ENCODE measurements at regions not wholly inside any gene's neighbourhood (a gene's known extent, or its start where the extent isn't known, plus 50 kb on each side); places are given as distances from the start of the nearest gene placed in this dataset.

DNA sequence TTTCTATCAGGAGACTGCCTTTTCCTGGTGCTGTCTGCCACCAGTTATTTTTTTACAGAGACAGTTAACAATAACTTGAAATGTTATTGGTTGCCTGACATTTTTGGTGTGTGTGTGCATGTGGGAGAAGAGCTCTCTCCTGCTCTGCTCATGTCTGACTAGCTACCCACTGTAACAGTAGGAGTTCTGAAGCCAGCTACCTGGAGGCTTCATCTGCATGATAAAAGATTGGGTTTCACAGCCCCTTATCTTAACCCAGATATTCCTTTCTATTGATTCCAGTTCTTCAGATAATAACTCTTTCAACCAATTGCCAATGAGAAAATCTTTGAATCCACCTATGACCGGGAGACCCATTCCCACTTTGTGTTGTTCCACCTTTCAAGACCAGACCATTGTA, 237.4 kb upstream of the PPP1R3A start:
- Histone ChIP-seq H3K79me1 (ENCODE audit: insufficient read depth, low read depth, low read length, poor library complexity, severe bottlenecking) (no peaks in the 10 kb centered on the region), H3T11ph (ENCODE audit: low read length) (no peak overlapping the region), H3K27me3 (ENCODE audit: insufficient read depth, low read length) (no peaks in the 10 kb centered on the region), H3K23me2 (ENCODE audit: insufficient read length, low read depth, low read length, poor library complexity, severe bottlenecking) (no peaks in the 10 kb centered on the region), H2BK120ac (ENCODE audit: low read depth, low read length, poor library complexity, severe bottlenecking) (no peak overlapping the region), H3K9me3 (ENCODE audit: control insufficient read depth, low read depth, low read length) (no peaks in the 10 kb centered on the region), H2AFZ (ENCODE audit: low read length) (no peak overlapping the region), H2AK5ac (ENCODE audit: insufficient read length, low read length) (no peak overlapping the region), H4K20me1 (ENCODE audit: control insufficient read depth, insufficient read depth, insufficient read length) (no peaks in the 10 kb centered on the region), H2BK12ac (ENCODE audit: insufficient read length, low read depth, low read length) (no peak overlapping the region), H3K56ac (ENCODE audit: insufficient read length, low read depth, low read length) (no peak overlapping the region), H3K4me2 (ENCODE audit: insufficient read depth, insufficient read length, low read length) (no peak overlapping the region), H4K91ac (ENCODE audit: insufficient read length, low read depth, low read length) (no peak overlapping the region), H4K5ac (ENCODE audit: insufficient read length, low read depth, low read length) (no peak overlapping the region), H2BK20ac (ENCODE audit: low read depth, low read length, poor library complexity, severe bottlenecking) (no peak overlapping the region), H3K4me1 (ENCODE audit: insufficient read depth, low read length) (peaks cover 15% of the 10 kb centered on the region), H3K18ac (ENCODE audit: insufficient read length, low read depth, low read length) (no peak overlapping the region), H4K8ac (replicated peaks; ENCODE audit: insufficient read length, low read depth, low read length) (no peak overlapping the region), H3K9ac (ENCODE audit: extremely low read depth, insufficient read length, low read length) (no peak overlapping the region), H3K79me2 (ENCODE audit: insufficient read depth, low read length) (no peaks in the 10 kb centered on the region), H3K23ac (ENCODE audit: insufficient read length, low read depth, low read length) (no peak overlapping the region), H3K4ac (ENCODE audit: low read depth, low read length) (no peak overlapping the region), H3K27ac (ENCODE audit: insufficient read length, low read depth, low read length) (no peak overlapping the region), H3K14ac (ENCODE audit: insufficient read depth, low read length) (no peak overlapping the region), H2BK15ac (ENCODE audit: low read depth, low read length) (no peak overlapping the region), H2BK5ac (ENCODE audit: insufficient read length, low read length) (no peak overlapping the region)
- H3K27ac Mint-ChIP-seq: peak overlapping the region in 1 of 3 experiments; percentile 90; a peak in 2 of 7 replicates
- TF ChIP-seq, protein P1, sequence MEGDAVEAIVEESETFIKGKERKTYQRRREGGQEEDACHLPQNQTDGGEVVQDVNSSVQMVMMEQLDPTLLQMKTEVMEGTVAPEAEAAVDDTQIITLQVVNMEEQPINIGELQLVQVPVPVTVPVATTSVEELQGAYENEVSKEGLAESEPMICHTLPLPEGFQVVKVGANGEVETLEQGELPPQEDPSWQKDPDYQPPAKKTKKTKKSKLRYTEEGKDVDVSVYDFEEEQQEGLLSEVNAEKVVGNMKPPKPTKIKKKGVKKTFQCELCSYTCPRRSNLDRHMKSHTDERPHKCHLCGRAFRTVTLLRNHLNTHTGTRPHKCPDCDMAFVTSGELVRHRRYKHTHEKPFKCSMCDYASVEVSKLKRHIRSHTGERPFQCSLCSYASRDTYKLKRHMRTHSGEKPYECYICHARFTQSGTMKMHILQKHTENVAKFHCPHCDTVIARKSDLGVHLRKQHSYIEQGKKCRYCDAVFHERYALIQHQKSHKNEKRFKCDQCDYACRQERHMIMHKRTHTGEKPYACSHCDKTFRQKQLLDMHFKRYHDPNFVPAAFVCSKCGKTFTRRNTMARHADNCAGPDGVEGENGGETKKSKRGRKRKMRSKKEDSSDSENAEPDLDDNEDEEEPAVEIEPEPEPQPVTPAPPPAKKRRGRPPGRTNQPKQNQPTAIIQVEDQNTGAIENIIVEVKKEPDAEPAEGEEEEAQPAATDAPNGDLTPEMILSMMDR (conservative IDR thresholded peaks at IDR 0.05): no peak
- peaks cover 52 to 53% of the 10 kb centered on the region in 2 experiments for H3K4me1 Mint-ChIP-seq
- no peak for DNase-seq
- no peaks in the 10 kb centered on the region for H3K9me3 Mint-ChIP-seq
- whole genome bisulfite sequencing (ENCODE audit: extremely low coverage, insufficient read length, low lambda C conversion rate): no CpG with 5 or more reads among the region's 1 CpG
- no peaks in the 10 kb centered on the region for H3K27me3 Mint-ChIP-seq (ENCODE audit: low read depth)
- no peaks in the 10 kb centered on the region for H3K36me3 Mint-ChIP-seq (ENCODE audit: insufficient read depth in 1 of 3, low read depth in 3 of 3)
- H3K4me3 Mint-ChIP-seq: no peak overlapping the region; a peak in 1 of 5 replicates
